ENCODE measurements at regions not wholly inside any gene's neighbourhood (a gene's known extent, or its start where the extent isn't known, plus 50 kb on each side); places are given as distances from the start of the nearest gene placed in this dataset.
"Not testable (repeated sequence)": the region's sequence is repeated elsewhere in the genome, so short reads cannot be mapped to it uniquely, and the experiment has no call there.

DNA sequence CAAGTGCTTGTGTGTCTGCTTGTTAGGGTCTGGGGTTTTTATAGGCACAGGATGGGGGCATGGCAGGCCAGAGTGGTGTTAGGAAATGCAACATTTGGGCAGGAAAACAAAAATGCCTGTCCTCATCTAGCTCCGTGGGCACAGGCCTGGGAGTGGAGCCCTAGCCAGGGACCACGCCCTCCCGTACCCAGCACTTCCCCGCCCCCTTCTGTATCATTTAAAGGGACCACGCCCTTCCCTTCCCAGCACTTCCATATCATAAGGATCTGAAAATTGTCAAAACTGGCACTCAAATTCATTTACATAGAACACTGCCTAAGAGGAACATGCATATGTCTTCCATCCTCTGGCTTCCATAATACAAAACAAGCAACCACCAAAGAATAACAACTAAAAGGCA, 185.8 kb downstream of the B3GLCT start:
- in situ Hi-C loops (cut with MboI; ENCODE audit: low pct_unique_long_range_greater_than_20kb in 2 of 9, low sequenced_read_pairs in 9 of 9, unreplicated experiment in 9 of 9), result no loop called here
- Histone ChIP-seq H3K27ac (no peak overlapping the region), H3K4me1 (replicated peaks in 1 of 2) (peaks cover 0 to 3% of the 10 kb centered on the region in 2 donors), H3K4me3 (no peak overlapping the region)
- ATAC-seq (replicated peaks in 6 of 8), result peak in 3 of 8 experiments; percentile 49 to 73 (median 55)
- WGBS, 10 experiments, result 80 to 100% (median 83%) methylated on average over 2 to 3 of the region's 5 CpGs; no CpG with 5 or more reads in 7 of the 10 experiments

DNA sequence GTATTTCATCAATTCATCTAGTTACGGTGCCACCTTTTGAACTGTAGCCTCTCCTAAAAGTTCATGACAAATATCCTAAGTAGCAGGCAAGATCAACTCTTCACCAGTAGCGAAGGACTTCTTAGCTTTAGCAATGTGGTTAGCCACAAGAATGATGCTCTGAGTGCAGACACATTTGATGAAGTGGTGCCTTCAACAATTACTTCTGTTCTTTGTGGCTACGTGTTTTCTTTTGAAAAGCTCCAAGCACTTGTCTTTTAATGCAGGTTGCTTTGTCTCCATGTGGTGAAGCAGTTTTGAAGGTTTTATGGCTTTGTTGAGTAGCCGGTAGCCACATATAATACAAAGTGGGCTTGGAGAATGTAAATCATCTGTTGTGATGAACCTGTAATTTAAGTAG, 194.7 kb downstream of the B3GLCT start:
- WGBS, 10 experiments, result 8 to 50% (median 26%) methylated on average over 1 to 4 of the region's 4 CpGs
- H3K27ac ChIP-seq, result no peak overlapping the region
- ATAC-seq (replicated peaks in 6 of 8), result no peak
- no peaks in the 10 kb centered on the region for H3K4me1 ChIP-seq (replicated peaks in 1 of 2)
- in situ Hi-C loops (cut with MboI; ENCODE audit: low pct_unique_long_range_greater_than_20kb in 2 of 9, low sequenced_read_pairs in 9 of 9, unreplicated experiment in 9 of 9), result no loop called here
- H3K4me3 ChIP-seq, result no peak overlapping the region

DNA sequence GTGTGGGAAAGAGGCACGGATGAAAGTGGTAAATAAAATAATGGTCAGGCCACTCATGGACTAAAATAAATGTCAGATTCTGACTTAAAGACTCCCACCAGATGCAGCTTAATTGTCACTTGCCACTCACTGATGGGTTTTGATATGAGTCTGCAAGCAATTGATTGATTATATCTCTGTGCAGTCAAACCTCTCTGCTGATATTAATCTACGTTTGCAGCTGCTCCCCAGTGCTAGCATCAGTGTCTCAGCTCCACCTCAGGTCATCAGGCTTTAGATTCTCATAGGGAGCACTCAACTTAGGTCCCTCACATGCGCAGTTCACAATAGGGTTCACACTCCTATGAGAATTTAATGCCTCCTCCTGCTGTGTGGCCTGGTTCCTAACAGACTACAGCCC, 195.3 kb downstream of the B3GLCT start:
- Histone ChIP-seq H3K4me1 (replicated peaks in 1 of 2) (no peaks in the 10 kb centered on the region), H3K27ac (no peak overlapping the region), H3K4me3 (no peak overlapping the region)
- in situ Hi-C loops (cut with MboI; ENCODE audit: low pct_unique_long_range_greater_than_20kb in 2 of 9, low sequenced_read_pairs in 9 of 9, unreplicated experiment in 9 of 9), result no loop called here
- ATAC-seq (replicated peaks in 6 of 8), result no peak
- WGBS, 10 experiments, result 29 to 100% (median 55%) methylated on average over 1 to 3 of the region's 3 CpGs; no CpG with 5 or more reads in 2 of the 10 experiments

DNA sequence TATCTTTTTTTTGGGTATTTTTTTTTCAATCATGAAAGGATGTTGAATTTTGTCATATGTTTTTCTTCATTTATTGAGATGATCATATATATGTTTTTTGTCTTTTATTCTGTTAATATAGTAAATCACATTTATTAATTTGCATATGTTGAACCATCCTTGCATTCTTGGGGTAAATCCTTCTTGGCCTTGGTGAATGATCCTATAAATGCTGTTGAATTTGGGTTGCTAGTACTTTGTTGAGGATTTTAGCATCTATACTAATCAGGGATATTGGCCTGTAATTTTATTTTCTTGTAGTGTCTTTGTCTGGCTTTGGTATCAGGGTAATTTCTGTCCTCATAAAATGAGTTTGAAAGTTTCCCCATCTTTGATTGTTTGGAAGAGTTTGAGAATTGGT, 199.9 kb downstream of the B3GLCT start:
- ATAC-seq (replicated peaks in 6 of 8), result no peak
- Histone ChIP-seq H3K4me3 (no peak overlapping the region), H3K27ac (no peak overlapping the region), H3K4me1 (replicated peaks in 1 of 2) (no peaks in the 10 kb centered on the region)
- in situ Hi-C loops (cut with MboI; ENCODE audit: low pct_unique_long_range_greater_than_20kb in 2 of 9, low sequenced_read_pairs in 9 of 9, unreplicated experiment in 9 of 9), result loop anchor here in 1 of 9 experiments (25.0 kb wide), 1 partner anchor 162 kb away; no protein-coding TSS in a partner anchor

DNA sequence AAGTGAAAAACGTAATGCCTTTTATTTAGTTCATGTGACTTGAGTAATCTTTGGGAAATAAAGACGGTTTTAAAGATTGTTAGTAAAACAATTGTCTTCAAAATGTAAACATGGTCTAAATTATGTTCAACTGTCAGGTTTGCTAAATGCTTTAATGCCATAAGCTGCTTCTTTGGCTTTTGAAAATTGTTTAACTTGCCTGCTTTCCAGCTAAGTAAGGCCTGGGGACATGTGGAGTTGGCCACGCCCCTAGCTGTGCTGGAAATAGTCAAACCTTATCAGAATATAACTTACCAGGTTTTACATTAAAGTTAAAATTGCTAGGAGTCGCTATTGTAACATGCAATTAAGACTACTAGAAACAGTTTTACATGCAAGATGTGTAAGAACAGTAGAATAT, 203.9 kb downstream of the B3GLCT start:
- H3K27ac ChIP-seq; H3K4me3 ChIP-seq; H3K4me1 ChIP-seq (replicated peaks in 1 of 2); ATAC-seq (replicated peaks in 6 of 8): not testable (repeated sequence)
- in situ Hi-C loops (cut with MboI; ENCODE audit: low pct_unique_long_range_greater_than_20kb in 2 of 9, low sequenced_read_pairs in 9 of 9, unreplicated experiment in 9 of 9), result loop anchor here in 1 of 9 experiments (25.0 kb wide), 1 partner anchor 166 kb away; no protein-coding TSS in a partner anchor
- 0 to 100% (median 78%) methylated on average over 2 to 4 of the region's 4 CpGs; no CpG with 5 or more reads in 1 of the 10 experiments for WGBS, 10 experiments

DNA sequence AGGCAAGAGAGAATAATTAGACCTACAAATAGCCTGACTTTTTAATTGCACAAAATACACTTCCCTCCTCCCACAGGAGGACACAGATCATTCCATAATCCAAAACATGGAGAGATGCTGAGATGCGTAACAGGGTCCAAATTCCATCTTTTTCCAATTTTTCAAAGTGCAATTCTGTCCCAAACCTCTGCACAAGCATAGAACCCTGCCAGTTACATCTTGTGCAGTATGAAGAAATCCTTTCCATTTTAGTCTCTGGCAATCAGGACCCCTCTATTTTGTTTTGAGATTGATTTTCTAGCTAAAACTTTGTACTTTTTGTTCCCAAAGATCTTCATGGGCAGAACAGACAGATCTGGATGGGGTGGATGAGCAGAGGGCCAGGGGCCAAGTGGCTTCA, 209.2 kb downstream of the B3GLCT start:
- Histone ChIP-seq H3K4me3 (no peak overlapping the region), H3K27ac (no peak overlapping the region), H3K4me1 (replicated peaks in 1 of 2) (no peaks in the 10 kb centered on the region)
- in situ Hi-C loops (cut with MboI; ENCODE audit: low pct_unique_long_range_greater_than_20kb in 2 of 9, low sequenced_read_pairs in 9 of 9, unreplicated experiment in 9 of 9), result loop anchor here in 1 of 9 experiments (25.0 kb wide), 1 partner anchor 172 kb away; no protein-coding TSS in a partner anchor
- ATAC-seq (replicated peaks in 6 of 8), result no peak
- WGBS, 10 experiments, result 0 to 100% (median 100%) methylated on average over 1 of the region's 1 CpG; no CpG with 5 or more reads in 5 of the 10 experiments

DNA sequence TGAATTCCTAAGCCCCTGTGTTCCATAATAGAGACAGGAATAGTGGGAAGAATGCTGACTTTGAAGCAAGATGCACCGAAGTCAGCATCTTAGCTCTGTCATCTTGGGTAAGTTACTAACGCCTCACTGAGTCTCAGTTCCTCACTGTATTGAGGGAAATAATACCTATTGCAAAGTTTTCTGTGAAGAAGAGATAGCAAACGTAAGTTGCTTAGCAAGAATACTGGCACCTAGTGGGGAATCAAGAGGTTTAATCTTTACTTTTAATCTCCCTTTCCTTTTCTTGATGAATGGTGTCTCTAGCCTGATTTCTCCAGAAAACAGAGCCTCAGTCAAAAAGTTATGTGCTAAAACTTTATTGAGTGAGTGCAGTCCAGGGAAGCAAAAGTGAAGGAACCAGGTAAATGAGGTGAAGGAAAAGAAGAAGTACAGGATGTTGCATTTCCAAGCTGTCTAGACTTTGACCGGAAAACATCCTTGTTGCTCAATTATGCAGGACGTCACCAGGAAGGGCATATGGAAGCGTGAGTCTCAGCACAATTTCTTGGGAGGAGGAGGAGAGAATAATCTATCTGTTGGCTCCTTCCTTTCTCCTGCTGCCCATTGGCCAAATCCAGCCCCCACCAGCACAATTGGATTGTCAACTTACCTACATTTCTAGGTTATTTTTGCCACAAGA, 210.0 kb downstream of the B3GLCT start:
- in situ Hi-C loops (cut with MboI; ENCODE audit: low pct_unique_long_range_greater_than_20kb in 2 of 9, low sequenced_read_pairs in 9 of 9, unreplicated experiment in 9 of 9), result loop anchor here in 1 of 9 experiments (25.0 kb wide), 1 partner anchor 173 kb away; no protein-coding TSS in a partner anchor
- ATAC-seq (replicated peaks in 6 of 8), result peak in 1 of 8 experiments; percentile 17
- Histone ChIP-seq H3K27ac (no peak overlapping the region), H3K4me1 (replicated peaks in 1 of 2) (no peaks in the 10 kb centered on the region), H3K4me3 (no peak overlapping the region)
- 32 to 93% (median 81%) methylated on average over 3 to 6 of the region's 6 CpGs; no CpG with 5 or more reads in 1 of the 10 experiments for WGBS, 10 experiments

DNA sequence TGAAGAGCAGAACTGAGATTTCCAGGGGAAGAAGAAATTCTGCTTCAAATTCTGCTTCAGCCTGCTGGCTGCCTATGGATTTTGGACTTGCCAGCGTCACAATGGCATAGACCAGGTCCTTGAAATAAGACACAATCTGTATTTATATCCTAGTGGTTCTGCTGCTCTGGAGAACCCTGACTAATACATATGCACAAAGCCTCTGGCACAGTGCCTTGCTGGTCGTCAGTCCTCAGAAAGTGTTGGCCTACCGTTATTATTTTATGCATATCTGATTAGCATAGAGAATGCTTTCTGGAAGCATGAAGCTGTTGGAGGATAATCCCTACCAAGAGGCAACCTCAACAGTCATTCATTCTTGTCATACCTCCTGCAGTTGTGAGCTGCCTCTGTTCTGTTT, 213.7 kb downstream of the B3GLCT start:
- peak in 3 of 8 experiments; percentile 67 to 98 (median 92) for ATAC-seq (replicated peaks in 6 of 8)
- in situ Hi-C loops (cut with MboI; ENCODE audit: low pct_unique_long_range_greater_than_20kb in 2 of 9, low sequenced_read_pairs in 9 of 9, unreplicated experiment in 9 of 9), result loop anchor here in 1 of 9 experiments (25.0 kb wide), 1 partner anchor 176 kb away; no protein-coding TSS in a partner anchor

DNA sequence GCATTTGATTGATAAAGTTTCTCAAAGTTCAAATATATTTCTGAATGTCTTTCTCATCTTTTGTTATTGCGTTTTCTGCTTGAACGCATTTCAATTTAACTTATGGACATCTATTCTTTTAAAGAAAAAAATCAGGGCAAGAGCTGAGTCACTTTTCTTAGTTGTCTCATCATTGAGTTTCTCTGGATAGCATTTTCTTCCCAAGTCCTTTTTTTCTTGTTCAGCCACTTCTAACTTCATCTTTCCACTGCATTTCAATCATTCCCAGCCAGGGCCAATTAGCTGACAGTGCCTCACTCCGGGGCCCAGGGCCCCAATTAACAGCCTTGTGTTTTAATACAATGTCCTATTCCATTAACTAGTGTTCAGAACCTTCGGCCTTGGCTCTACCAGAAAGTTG, 216.3 kb downstream of the B3GLCT start:
- in situ Hi-C loops (cut with MboI; ENCODE audit: low pct_unique_long_range_greater_than_20kb in 2 of 9, low sequenced_read_pairs in 9 of 9, unreplicated experiment in 9 of 9), result loop anchor here in 1 of 9 experiments (25.0 kb wide), 1 partner anchor 179 kb away; no protein-coding TSS in a partner anchor
- Histone ChIP-seq H3K4me3 (no peak overlapping the region), H3K4me1 (replicated peaks in 1 of 2) (peaks cover 3 to 10% of the 10 kb centered on the region in 2 donors), H3K27ac (no peak overlapping the region)
- 21 to 70% (median 47%) methylated on average over 2 to 4 of the region's 4 CpGs; no CpG with 5 or more reads in 2 of the 10 experiments for WGBS, 10 experiments
- ATAC-seq (replicated peaks in 6 of 8), result peak in 4 of 8 experiments; percentile 47 to 52 (median 52)

More for the DNA sequence above, 213.7 kb downstream of the B3GLCT start:
- WGBS, 10 experiments, result 0 to 86% (median 60%) methylated on average over 1 to 3 of the region's 3 CpGs; no CpG with 5 or more reads in 3 of the 10 experiments
- Histone ChIP-seq H3K27ac (no peak overlapping the region), H3K4me3 (no peak overlapping the region), H3K4me1 (replicated peaks in 1 of 2) (peaks cover 3 to 10% of the 10 kb centered on the region in 2 donors)

DNA sequence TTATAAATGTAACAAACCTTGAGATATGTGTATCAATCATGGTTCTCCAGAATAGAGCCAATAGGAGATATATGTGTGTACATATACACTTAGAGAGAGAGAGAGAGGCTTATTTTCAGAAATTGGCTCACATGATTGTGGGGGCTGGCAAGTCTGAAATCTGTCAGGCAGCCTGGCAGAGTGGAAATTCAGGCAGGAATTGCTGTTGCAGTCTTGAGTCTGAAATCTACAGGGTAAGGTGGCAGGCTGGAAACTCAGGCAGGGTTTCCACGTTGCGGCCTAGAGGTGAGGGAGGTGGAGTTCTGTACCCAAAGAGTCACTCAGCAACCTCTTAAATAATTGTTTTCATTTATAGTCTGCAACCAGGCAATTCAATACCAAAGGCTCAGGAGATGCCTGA, 218.4 kb downstream of the B3GLCT start:
- 80 to 100% (median 90%) methylated on average over 1 to 2 of the region's 2 CpGs; no CpG with 5 or more reads in 6 of the 10 experiments for WGBS, 10 experiments
- in situ Hi-C loops (cut with MboI; ENCODE audit: low pct_unique_long_range_greater_than_20kb in 2 of 9, low sequenced_read_pairs in 9 of 9, unreplicated experiment in 9 of 9), result loop anchor here in 1 of 9 experiments (25.0 kb wide), 1 partner anchor 181 kb away; no protein-coding TSS in a partner anchor
- Histone ChIP-seq H3K27ac (no peak overlapping the region), H3K4me1 (replicated peaks in 1 of 2) (peaks cover 3 to 10% of the 10 kb centered on the region in 2 donors), H3K4me3 (no peak overlapping the region)
- no peak for ATAC-seq (replicated peaks in 6 of 8)

DNA sequence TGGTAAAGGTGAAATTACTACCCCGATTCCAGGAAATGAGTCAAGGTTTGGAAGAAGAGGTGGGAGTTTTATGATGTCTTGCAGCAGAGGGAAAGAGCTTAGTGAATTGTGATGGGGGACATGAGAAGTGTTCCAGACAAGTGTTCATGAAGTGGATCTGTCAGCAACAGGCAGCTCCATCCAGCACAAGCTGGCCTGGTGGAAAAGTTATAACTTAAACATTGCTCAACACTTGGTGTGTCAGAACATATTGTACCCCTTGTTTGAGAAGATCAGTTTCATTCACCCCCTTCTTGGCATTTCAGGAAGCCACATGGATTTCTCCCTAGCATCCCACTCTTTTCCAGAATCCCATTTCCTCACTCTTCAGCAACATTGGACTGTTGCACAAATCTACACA, 222.0 kb downstream of the B3GLCT start:
- WGBS, 10 experiments, result 33 to 89% (median 40%) methylated on average over 1 of the region's 1 CpG; no CpG with 5 or more reads in 7 of the 10 experiments
- Histone ChIP-seq H3K4me1 (replicated peaks in 1 of 2) (no peaks in the 10 kb centered on the region), H3K4me3 (no peak overlapping the region), H3K27ac (no peak overlapping the region)
- no peak for ATAC-seq (replicated peaks in 6 of 8)
- in situ Hi-C loops (cut with MboI; ENCODE audit: low pct_unique_long_range_greater_than_20kb in 2 of 9, low sequenced_read_pairs in 9 of 9, unreplicated experiment in 9 of 9), result loop anchor here in 4 of 9 experiments (10.0 to 25.0 kb wide), 2 partner anchors 184 to 187 kb away; no protein-coding TSS in a partner anchor

DNA sequence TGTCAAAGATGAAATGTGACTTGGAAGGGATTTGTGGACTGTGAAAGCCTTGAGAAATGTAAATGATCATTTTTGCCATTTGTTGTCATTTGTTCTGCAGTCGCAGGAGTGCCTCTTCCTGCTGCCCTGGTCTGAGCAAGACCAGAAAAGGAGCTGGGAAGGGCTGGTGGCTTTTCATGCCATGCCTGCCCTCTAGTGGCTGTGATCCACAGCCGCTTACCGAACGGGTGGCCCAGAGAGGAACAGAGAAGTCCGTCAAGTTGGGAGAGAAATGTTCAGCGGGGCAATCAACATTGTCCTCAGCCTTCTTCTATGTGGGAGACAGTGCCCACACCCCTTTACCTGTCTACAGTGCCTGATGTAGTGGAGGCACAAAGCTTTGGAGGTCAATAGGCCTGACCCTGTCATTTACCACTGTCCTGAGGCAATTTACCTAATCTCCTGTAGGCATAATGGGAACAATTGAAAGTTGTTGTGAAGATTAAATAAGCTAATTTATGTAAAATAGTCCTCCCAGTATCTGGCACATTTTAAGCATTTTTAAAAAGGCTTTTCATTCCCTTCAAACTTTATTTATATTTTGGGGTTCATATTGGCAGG, 224.5 kb downstream of the B3GLCT start:
- WGBS, 10 experiments, result 0 to 15% (median 0%) methylated on average over 1 to 6 of the region's 6 CpGs; no CpG with 5 or more reads in 3 of the 10 experiments
- no peaks in the 10 kb centered on the region for H3K4me1 ChIP-seq (replicated peaks in 1 of 2)
- H3K4me3 ChIP-seq, result no peak overlapping the region
- no peak overlapping the region for H3K27ac ChIP-seq
- peak; percentile 86 to 100 (median 96) for ATAC-seq (replicated peaks in 6 of 8)
- in situ Hi-C loops (cut with MboI; ENCODE audit: low pct_unique_long_range_greater_than_20kb in 2 of 9, low sequenced_read_pairs in 9 of 9, unreplicated experiment in 9 of 9), result loop anchor here in 4 of 9 experiments (10.0 to 25.0 kb wide), 2 partner anchors 187 to 189 kb away; no protein-coding TSS in a partner anchor

DNA sequence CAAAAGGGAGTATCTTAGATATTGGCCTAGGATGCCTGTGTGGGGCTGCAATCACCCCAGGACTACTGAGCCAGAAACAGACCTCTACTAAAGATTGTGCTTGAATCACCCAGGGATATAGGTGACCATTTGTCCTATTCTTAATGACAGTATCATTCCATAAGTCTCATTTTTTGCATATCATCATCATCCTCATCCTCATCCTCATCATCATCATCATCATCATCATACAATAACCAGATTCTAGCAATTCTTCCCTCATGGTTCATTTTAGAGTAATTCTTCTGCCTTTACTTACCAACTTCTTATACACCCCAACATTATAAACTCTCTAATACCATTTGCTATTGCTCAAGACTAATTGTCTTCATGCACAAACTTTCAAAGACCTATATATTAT, 226.6 kb downstream of the B3GLCT start:
- H3K4me1 ChIP-seq (replicated peaks in 1 of 2), result no peaks in the 10 kb centered on the region
- in situ Hi-C loops (cut with MboI; ENCODE audit: low pct_unique_long_range_greater_than_20kb in 2 of 9, low sequenced_read_pairs in 9 of 9, unreplicated experiment in 9 of 9), result loop anchor here in 5 of 9 experiments (10.0 to 25.0 kb wide), 3 partner anchors 111 to 311 kb away; partner anchors contain the start of gene RXFP2 (in 2 of the 5)
- H3K27ac ChIP-seq, result no peak overlapping the region
- no peak for ATAC-seq (replicated peaks in 6 of 8)
- no peak overlapping the region for H3K4me3 ChIP-seq
